IPS DF 6.9 (cell line): ENCODE measurements at regions not wholly inside any gene's neighbourhood (a gene's known extent, or its start where the extent isn't known, plus 50 kb on each side); places are given as distances from the start of the nearest gene placed in this dataset.

ENCODE experiments used
- DNase-seq: peaks from one replicate; pipeline ENCODE4 v3.0.0-alpha.2; 2013; ENCODE audit warnings: low read depth, low spot score
- H3K27ac ChIP-seq: one replicate; pipeline ENCODE4 v1.5.1; 2013; ENCODE audit warnings: low read length, control low read depth
- H3K27me3 ChIP-seq: 2 replicates; pipeline ENCODE4 v1.6.1; 2013; ENCODE audit warnings: mild to moderate bottlenecking, low read length; ENCODE audit not compliant: control insufficient read depth, insufficient read depth
- H3K36me3 ChIP-seq: 2 replicates; pipeline ENCODE4 v1.6.1; 2013; ENCODE audit warnings: low read length; ENCODE audit not compliant: control insufficient read depth, insufficient read depth
- H3K4me1 ChIP-seq: 2 replicates; pipeline ENCODE4 v1.6.1; 2013; ENCODE audit warnings: low read length; ENCODE audit not compliant: control insufficient read depth, insufficient read depth
- H3K4me3 ChIP-seq: 2 replicates; pipeline ENCODE4 v1.5.1; 2013; ENCODE audit warnings: mild to moderate bottlenecking, low read length
- H3K9me3 ChIP-seq: 2 replicates; pipeline ENCODE4 v1.6.1; 2013; ENCODE audit warnings: low read length, inconsistent platforms; ENCODE audit not compliant: control insufficient read depth, insufficient read depth
- WGBS: extraction: QIAGEN DNeasy Blood & Tissue Kit; methylation state at CpG from one replicate; pipeline ENCODE4 v1.1.7; 2013; ENCODE audit warnings: mixed read lengths, missing lambda C conversion rate; ENCODE audit not compliant: insufficient read length, insufficient coverage; 5-methylcytosine and 5-hydroxymethylcytosine counted together

DNA sequence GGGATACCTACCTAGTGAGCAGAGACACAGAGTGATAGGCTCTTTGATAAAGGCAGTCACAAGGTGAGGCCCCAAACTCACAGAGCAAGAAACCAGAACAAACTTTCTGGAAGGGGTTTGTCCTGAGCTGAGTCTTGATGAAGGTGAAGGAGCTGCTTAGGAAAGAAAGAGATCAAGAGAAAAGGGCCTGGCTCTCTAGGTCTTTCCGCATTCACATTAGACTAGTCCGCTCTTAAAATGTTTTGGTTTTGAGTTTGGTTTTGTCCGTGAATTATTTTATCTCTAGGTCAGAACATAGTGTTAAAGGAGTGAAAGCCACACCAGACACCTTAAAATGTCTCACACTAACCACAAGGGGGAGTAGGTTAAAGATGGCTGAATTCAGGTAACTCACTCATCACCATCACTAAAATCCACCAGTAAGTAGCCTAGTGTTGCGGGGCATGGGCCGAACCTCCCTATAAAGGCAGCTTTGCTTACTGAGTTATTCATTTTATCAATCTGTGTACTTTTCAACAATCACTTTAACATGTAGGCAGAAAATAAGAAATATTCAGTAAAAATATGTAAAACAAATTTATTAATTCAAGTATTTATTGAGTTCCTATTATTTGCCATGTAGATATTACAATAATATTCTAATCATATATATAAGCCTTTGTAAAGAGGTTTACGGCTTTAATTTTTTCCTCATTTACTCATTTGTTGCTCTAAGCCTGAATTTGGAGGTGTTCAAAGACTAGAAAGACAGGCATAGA, 121.5 kb upstream of the TSC22D2 start:
- peak; percentile 43 for DNase-seq
- no peaks in the 10 kb centered on the region for H3K27me3 ChIP-seq
- H3K27ac ChIP-seq: no peak overlapping the region
- H3K9me3 ChIP-seq: no peaks in the 10 kb centered on the region
- H3K4me1 ChIP-seq: no peaks in the 10 kb centered on the region; the same call in 1 of the 2 replicates
- WGBS: no CpG with 5 or more reads among the region's 6 CpGs
- H3K36me3 ChIP-seq: no peaks in the 10 kb centered on the region
- H3K4me3 ChIP-seq: no peak overlapping the region

GRCh38 chr3:150285601-150286000, 122.5 kb upstream of the TSC22D2 start:
- 98% methylated on average over 2 of the region's 2 CpGs for WGBS
- Histone ChIP-seq H3K36me3 (no peaks in the 10 kb centered on the region), H3K4me1 (no peaks in the 10 kb centered on the region; the same call in 1 of the 2 replicates), H3K9me3 (no peaks in the 10 kb centered on the region), H3K27me3 (no peaks in the 10 kb centered on the region), H3K27ac (no peak overlapping the region), H3K4me3 (no peak overlapping the region)
- no peak for DNase-seq

DNA sequence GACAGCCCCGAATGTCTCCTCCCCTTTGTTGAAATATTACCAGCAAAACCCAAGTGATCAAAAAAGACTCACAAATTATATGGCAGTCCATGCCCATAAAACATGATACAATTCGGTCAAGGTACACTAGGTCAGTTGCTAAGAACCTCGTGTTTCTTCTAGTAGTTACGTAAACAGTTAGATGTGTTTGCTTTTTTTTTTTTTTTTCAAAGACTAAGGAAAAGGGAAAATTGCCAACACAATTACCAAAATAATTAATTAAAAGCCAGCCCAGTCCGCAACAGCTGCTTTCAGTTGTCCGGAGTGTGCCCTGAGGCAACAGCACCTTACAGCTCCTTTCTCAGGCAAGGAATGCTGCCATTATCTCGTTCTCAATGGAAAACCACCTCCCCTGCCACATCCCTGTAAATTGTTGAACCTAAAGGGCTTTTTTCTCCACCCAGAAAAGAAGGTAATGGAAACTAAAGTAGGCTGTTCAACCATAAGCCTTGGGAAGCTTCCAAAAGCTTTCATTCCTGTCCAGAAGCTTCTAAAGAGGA, 129.2 kb upstream of the TSC22D2 start:
- Histone ChIP-seq H3K4me1 (no peaks in the 10 kb centered on the region), H3K27me3 (no peaks in the 10 kb centered on the region; the same call in 1 of the 2 replicates), H3K9me3 (no peaks in the 10 kb centered on the region), H3K36me3 (no peaks in the 10 kb centered on the region), H3K4me3 (no peak overlapping the region), H3K27ac (no peak overlapping the region)
- no CpG with 5 or more reads among the region's 7 CpGs for WGBS
- no peak for DNase-seq

- no peaks in the 10 kb centered on the region; the same call in 1 of the 2 replicates for H3K27me3 ChIP-seq
- H3K4me3 ChIP-seq: no peak overlapping the region
- no peaks in the 10 kb centered on the region for H3K4me1 ChIP-seq
- H3K9me3 ChIP-seq: no peaks in the 10 kb centered on the region
- H3K27ac ChIP-seq: no peak overlapping the region
- no peak for DNase-seq
- H3K36me3 ChIP-seq: no peaks in the 10 kb centered on the region
These were observed 129.9 kb upstream of the TSC22D2 start for GRCh38 chr3:150278195-150278594.

DNA sequence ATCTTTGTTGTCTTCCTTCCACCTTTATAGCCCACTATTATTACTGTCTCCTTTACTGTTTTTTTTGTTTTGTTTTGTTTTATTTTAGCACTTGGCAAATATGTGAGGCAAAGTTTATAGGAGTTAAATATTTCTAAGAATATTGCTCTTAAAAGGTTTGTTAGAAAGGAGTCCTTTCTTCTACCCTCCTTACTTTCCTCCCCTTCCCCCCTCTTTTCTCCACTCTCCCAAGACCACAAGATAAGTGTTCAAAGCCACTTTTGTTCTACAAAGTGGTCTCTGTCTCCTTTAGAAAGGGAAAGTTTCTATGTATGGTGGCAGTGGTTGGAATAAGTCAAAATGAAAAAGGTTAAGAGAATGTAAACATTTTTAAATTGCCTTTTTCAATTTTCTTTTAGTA, 130.7 kb upstream of the TSC22D2 start:
- no peak overlapping the region for H3K27ac ChIP-seq
- H3K36me3 ChIP-seq: no peaks in the 10 kb centered on the region
- DNase-seq: no peak
- H3K27me3 ChIP-seq: no peaks in the 10 kb centered on the region; the same call in 1 of the 2 replicates
- H3K4me1 ChIP-seq: no peaks in the 10 kb centered on the region
- no peak overlapping the region for H3K4me3 ChIP-seq
- H3K9me3 ChIP-seq: no peaks in the 10 kb centered on the region

DNA sequence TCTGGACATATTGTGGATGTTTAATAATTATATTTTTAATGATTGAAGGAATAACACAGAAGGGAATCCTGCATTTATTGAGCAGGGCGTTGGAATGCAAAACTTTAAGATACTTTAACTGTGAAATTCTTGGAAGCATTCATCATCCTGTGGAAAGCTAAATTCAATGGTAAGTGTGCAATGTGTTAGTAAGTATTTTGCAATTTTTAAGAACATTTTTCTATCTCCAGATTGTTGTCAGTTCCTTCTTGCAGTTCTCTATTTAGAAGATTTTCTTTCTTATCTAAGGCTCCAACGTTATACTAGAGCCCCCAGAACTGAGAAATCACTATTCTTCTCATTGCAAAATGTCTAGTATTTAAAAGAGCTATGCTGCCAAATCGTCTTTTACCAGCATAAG, 132.2 kb upstream of the TSC22D2 start:
- Histone ChIP-seq H3K27ac (no peak overlapping the region), H3K27me3 (no peaks in the 10 kb centered on the region; the same call in 1 of the 2 replicates), H3K36me3 (no peaks in the 10 kb centered on the region), H3K4me3 (no peak overlapping the region), H3K9me3 (no peaks in the 10 kb centered on the region), H3K4me1 (no peaks in the 10 kb centered on the region)
- no peak for DNase-seq
- WGBS: no CpG with 5 or more reads among the region's 3 CpGs

- Histone ChIP-seq H3K4me1 (no peaks in the 10 kb centered on the region), H3K4me3 (no peak overlapping the region), H3K27me3 (no peaks in the 10 kb centered on the region; the same call in 1 of the 2 replicates), H3K36me3 (no peaks in the 10 kb centered on the region), H3K9me3 (no peaks in the 10 kb centered on the region), H3K27ac (no peak overlapping the region)
- no peak for DNase-seq
- WGBS: no CpG with 5 or more reads among the region's 3 CpGs
These were observed 133.7 kb upstream of the TSC22D2 start for GRCh38 chr3:150274372-150274771.

DNA sequence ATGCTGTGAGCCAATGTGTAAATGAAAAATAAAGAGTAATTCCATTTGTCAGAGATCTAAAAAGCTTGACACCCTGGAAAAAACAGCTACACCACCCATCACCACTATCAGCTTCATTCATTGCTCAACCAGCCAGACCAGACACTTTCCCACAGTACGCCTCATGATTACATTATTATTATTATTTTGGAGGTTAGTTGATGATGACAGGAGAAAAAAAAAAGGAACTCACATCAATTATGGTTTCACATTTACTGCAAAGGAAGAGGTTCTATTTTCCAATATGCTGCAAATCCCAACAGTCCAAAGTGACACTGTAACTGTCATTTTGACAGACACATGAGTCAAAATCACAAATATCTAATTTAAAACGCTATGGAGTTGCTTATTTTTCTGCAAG, 134.7 kb upstream of the TSC22D2 start:
- WGBS: no CpG with 5 or more reads among the region's 2 CpGs
- Histone ChIP-seq H3K27ac (no peak overlapping the region), H3K36me3 (no peaks in the 10 kb centered on the region), H3K9me3 (no peaks in the 10 kb centered on the region), H3K4me3 (no peak overlapping the region), H3K27me3 (no peaks in the 10 kb centered on the region; the same call in 1 of the 2 replicates), H3K4me1 (no peaks in the 10 kb centered on the region)
- no peak for DNase-seq

GRCh38 chr3:150271591-150271960, 136.5 kb upstream of the TSC22D2 start:
- H3K4me3 ChIP-seq: no peak overlapping the region
- DNase-seq: no peak
- H3K27me3 ChIP-seq: no peaks in the 10 kb centered on the region
- no peak overlapping the region for H3K27ac ChIP-seq
- no peaks in the 10 kb centered on the region for H3K4me1 ChIP-seq
- no peaks in the 10 kb centered on the region for H3K36me3 ChIP-seq
- no peaks in the 10 kb centered on the region for H3K9me3 ChIP-seq

DNA sequence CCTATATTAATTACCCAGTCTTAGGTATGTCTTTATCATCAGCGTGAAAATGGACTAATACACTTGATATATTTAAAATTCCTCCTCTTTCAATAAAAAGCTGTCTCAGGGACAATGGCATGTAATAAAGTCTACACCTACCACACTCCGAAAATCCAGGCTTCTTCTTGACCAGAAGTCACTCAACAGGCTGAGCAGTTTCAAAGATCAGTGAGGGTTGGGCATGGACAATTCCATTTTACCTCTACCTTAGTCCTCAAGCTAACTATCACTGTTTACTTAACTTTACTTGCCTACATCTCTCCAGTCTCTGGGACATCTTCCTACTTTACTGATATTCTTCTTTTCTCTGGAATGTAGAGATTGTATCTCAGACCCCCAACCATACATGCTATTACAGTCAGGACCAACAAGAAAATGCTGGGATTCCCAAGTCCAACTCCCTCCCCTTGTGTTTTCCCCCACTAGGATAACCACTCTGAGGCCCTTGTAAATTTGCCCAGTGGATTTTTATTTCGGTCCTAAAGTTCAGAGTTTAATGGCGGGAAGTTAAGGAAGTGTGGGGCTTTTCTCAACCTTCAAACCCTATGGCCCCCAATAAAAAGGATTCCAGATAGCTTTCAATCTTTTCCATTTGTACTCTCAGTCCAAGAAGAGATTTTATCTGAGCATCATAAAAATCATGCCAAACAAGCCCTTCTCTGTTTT, 137.1 kb upstream of the TSC22D2 start:
- Histone ChIP-seq H3K27ac (no peak overlapping the region), H3K36me3 (no peaks in the 10 kb centered on the region), H3K4me1 (no peaks in the 10 kb centered on the region), H3K9me3 (no peaks in the 10 kb centered on the region), H3K4me3 (no peak overlapping the region), H3K27me3 (no peaks in the 10 kb centered on the region)
- WGBS: no CpG with 5 or more reads among the region's 4 CpGs
- DNase-seq: no peak
